KMS-11 (cell line): ENCODE measurements at regions not wholly inside any gene's neighbourhood (a gene's known extent, or its start where the extent isn't known, plus 50 kb on each side); places are given as distances from the start of the nearest gene placed in this dataset.

Experiments used
- H2AFZ ChIP-seq: fragments of 200-600 bp; sonication (generic); 2 replicates; pipeline ENCODE4 v1.6.1; 2016; ENCODE audit warnings: antibody characterized with exemption, mixed run types, low read depth
- H3K27ac ChIP-seq: fragments of 200-600 bp; sonication (generic); 2 replicates; pipeline ENCODE4 v1.6.1; 2016; ENCODE audit warnings: mild to moderate bottlenecking, mixed run types
- H3K27me3 ChIP-seq: fragments of 200-600 bp; sonication (generic); 2 replicates; pipeline ENCODE4 v1.6.1; 2017; ENCODE audit warnings: mild to moderate bottlenecking, low read depth, mixed run types, moderate library complexity; ENCODE audit not compliant: insufficient read depth
- H3K36me3 ChIP-seq: fragments of 200-600 bp; sonication (generic); 2 replicates; pipeline ENCODE4 v1.6.1; 2017; ENCODE audit warnings: mild to moderate bottlenecking, mixed run types; ENCODE audit not compliant: insufficient read depth
- H3K4me1 ChIP-seq: fragments of 200-600 bp; sonication (generic); 2 replicates; pipeline ENCODE4 v1.6.1; 2016; ENCODE audit warnings: mild to moderate bottlenecking, low read depth, mixed run types; ENCODE audit not compliant: poor library complexity, severe bottlenecking
- H3K4me2 ChIP-seq: fragments of 200-600 bp; sonication (generic); 2 replicates; pipeline ENCODE4 v1.7.0; 2016; ENCODE audit warnings: mild to moderate bottlenecking, mixed run types
- H3K4me3 ChIP-seq: fragments of 200-600 bp; sonication (generic); IDR thresholded peaks from 2 replicates; pipeline ENCODE4 v1.6.1; 2017; ENCODE audit warnings: low read depth, low read length, mixed read lengths; ENCODE audit not compliant: insufficient read depth
- H3K79me2 ChIP-seq: fragments of 200-600 bp; sonication (generic); 2 replicates; pipeline ENCODE4 v1.6.1; 2016; ENCODE audit warnings: low read depth, mixed run types; ENCODE audit not compliant: insufficient read depth
- H3K9ac ChIP-seq: fragments of 200-600 bp; sonication (generic); 2 replicates; pipeline ENCODE4 v1.6.1; 2016; ENCODE audit warnings: mild to moderate bottlenecking, mixed run types
- H4K20me1 ChIP-seq: fragments of 200-600 bp; sonication (generic); 2 replicates; pipeline ENCODE4 v1.6.1; 2016; ENCODE audit warnings: mild to moderate bottlenecking, mixed run types; ENCODE audit not compliant: insufficient read depth
- CTCF ChIP-seq: fragments of 200-600 bp; sonication (generic); conservative IDR thresholded peaks from 2 replicates; pipeline ENCODE4 v1.6.1; 2017; ENCODE audit warnings: low read depth, mild to moderate bottlenecking, antibody characterized with exemption, low read length, moderate library complexity, mixed read lengths

- Histone ChIP-seq H2AFZ (no peak overlapping the region), H4K20me1 (no peaks in the 10 kb centered on the region), H3K27ac (no peak overlapping the region), H3K9ac (no peak overlapping the region), H3K4me2 (no peak overlapping the region), H3K36me3 (no peaks in the 10 kb centered on the region), H3K4me3 (no peak overlapping the region), H3K27me3 (no peaks in the 10 kb centered on the region), H3K4me1 (no peaks in the 10 kb centered on the region), H3K79me2 (no peaks in the 10 kb centered on the region)
- no peak for TF ChIP-seq CTCF
These were observed 174.4 kb upstream of the SMC2 start for GRCh38 chr9:103919605-103920209.

GRCh38 chr9:103928442-103928841 lies 165.7 kb upstream of the SMC2 start:
- Histone ChIP-seq H3K27me3 (no peaks in the 10 kb centered on the region), H3K4me3 (no peak overlapping the region), H3K36me3 (no peaks in the 10 kb centered on the region), H3K27ac (no peak overlapping the region), H4K20me1 (no peaks in the 10 kb centered on the region), H3K4me1 (no peaks in the 10 kb centered on the region), H3K79me2 (no peaks in the 10 kb centered on the region), H3K9ac (no peak overlapping the region), H2AFZ (no peak overlapping the region), H3K4me2 (no peak overlapping the region)
- TF ChIP-seq CTCF, result no peak

GRCh38 chr9:103941104-103941503 lies 153.0 kb upstream of the SMC2 start:
- no peak overlapping the region for H3K9ac ChIP-seq
- H3K27me3 ChIP-seq, result no peaks in the 10 kb centered on the region
- H3K27ac ChIP-seq, result no peak overlapping the region
- no peak overlapping the region for H2AFZ ChIP-seq
- H3K4me1 ChIP-seq, result no peaks in the 10 kb centered on the region
- no peaks in the 10 kb centered on the region for H3K36me3 ChIP-seq
- H3K4me3 ChIP-seq, result no peak overlapping the region
- no peaks in the 10 kb centered on the region for H4K20me1 ChIP-seq
- no peak for TF ChIP-seq CTCF
- H3K4me2 ChIP-seq, result no peak overlapping the region
- no peaks in the 10 kb centered on the region for H3K79me2 ChIP-seq

- H3K9ac ChIP-seq, result no peak overlapping the region
- no peak overlapping the region for H3K4me2 ChIP-seq
- no peak overlapping the region for H3K4me3 ChIP-seq
- no peak for TF ChIP-seq CTCF
- no peak overlapping the region for H3K27ac ChIP-seq
- no peaks in the 10 kb centered on the region for H3K36me3 ChIP-seq
- no peaks in the 10 kb centered on the region for H3K79me2 ChIP-seq
- no peaks in the 10 kb centered on the region for H3K4me1 ChIP-seq
- H4K20me1 ChIP-seq, result no peaks in the 10 kb centered on the region
- H3K27me3 ChIP-seq, result no peaks in the 10 kb centered on the region
- H2AFZ ChIP-seq, result no peak overlapping the region
These were observed 151.9 kb upstream of the SMC2 start for GRCh38 chr9:103942200-103942599.
